GM21381 (cell line): ENCODE measurements at regions not wholly inside any gene's neighbourhood (a gene's known extent, or its start where the extent isn't known, plus 50 kb on each side); places are given as distances from the start of the nearest gene placed in this dataset.
"Not testable (repeated sequence)": the region's sequence is repeated elsewhere in the genome, so short reads cannot be mapped to it uniquely, and the experiment has no call there.

Experiments used
- ATAC-seq: cut with Tn5 transposase; IDR thresholded peaks from one replicate; pipeline ENCODE4 v1.9.1; 2021; ENCODE audit warnings: mild to moderate bottlenecking, moderate library complexity; ENCODE audit not compliant: unreplicated experiment

GRCh38 chr9:41019858-41020562, 108.5 kb downstream of the FOXD4L6 start:
- not testable (repeated sequence) for ATAC-seq

GRCh38 chr9:41018948-41019347, 109.5 kb downstream of the FOXD4L6 start:
- ATAC-seq, result not testable (repeated sequence)

- not testable (repeated sequence) for ATAC-seq
Observed at GRCh38 chr9:41016699-41017098, 111.8 kb downstream of the FOXD4L6 start.

- ATAC-seq, result not testable (repeated sequence)
Observed at GRCh38 chr9:40999952-41000700, 128.4 kb downstream of the FOXD4L6 start.

DNA sequence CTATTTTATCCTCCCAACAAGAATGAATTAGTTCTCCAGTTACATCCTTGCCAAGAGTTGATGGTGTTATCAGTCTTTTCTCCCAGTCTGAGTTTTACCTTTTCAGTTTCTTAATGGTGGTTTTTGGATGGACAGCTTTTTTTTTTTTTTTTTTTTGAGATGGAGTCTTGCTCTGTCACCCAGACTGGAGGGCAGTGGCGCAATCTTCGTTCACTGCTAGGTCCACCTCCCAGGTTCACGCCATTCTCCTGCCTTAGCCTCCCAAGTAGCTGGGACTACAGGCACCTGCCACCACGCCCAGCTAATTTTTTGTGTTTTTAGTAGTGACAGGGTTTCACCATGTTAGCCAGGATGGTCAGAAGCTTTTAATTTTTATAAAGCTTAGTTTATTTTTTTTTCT, 133.0 kb downstream of the FOXD4L6 start:
- ATAC-seq, result not testable (repeated sequence)

DNA sequence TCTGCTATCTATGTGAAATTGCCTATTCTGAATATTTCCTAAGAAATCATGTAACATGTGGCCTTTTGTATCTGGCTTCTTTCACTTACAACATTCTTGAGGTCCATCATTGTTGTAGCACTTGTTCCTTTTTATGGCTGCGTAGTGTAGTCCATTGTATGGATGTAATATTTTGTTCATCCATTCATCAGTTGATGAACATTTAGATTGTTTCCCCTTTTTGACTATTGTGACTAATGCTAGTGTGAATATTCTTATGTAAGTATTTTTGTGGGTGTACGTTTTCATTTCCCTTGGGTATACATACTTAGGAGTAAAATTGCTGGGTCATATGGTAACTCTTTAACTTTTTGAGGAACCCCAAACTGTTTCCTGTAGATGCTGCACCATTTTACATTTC, 134.6 kb downstream of the FOXD4L6 start:
- ATAC-seq, result not testable (repeated sequence)

DNA sequence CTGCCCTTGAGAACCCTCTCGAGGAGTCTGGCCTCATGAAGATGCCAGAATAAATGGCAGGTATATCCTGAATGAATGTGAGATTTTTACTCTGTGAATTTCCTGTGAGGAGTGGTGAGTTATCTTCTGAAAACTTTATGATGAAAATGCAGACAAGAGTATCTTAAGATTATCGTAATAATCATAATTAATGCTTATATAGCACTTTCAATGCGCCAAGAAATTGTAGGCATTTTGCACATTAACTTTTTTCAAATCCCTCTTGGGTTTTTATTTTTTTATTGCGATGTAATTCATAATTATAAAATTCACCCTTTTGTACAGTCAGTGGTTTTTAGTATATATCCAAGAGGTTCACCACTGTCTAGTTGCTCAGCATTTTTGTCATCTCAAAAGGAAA, 135.1 kb downstream of the FOXD4L6 start:
- not testable (repeated sequence) for ATAC-seq

DNA sequence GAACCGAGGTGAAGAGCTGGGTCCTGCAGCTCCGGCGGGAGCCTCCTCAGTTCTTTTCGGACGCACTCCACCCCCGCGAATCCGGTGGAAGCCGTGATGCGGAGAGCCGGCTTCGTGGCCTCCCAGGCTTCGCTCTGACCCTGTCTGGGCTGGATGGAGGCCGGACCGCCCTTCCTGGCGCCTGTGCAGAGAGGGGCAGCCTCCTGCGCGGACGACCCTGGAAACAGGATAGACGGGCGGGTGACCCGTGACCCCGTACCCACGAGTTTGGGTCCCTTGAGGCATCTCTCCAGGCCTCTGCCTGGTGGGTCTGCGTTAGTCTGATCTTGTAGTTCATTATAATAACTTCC, 136.0 kb downstream of the FOXD4L6 start:
- peak; percentile 35 for ATAC-seq

DNA sequence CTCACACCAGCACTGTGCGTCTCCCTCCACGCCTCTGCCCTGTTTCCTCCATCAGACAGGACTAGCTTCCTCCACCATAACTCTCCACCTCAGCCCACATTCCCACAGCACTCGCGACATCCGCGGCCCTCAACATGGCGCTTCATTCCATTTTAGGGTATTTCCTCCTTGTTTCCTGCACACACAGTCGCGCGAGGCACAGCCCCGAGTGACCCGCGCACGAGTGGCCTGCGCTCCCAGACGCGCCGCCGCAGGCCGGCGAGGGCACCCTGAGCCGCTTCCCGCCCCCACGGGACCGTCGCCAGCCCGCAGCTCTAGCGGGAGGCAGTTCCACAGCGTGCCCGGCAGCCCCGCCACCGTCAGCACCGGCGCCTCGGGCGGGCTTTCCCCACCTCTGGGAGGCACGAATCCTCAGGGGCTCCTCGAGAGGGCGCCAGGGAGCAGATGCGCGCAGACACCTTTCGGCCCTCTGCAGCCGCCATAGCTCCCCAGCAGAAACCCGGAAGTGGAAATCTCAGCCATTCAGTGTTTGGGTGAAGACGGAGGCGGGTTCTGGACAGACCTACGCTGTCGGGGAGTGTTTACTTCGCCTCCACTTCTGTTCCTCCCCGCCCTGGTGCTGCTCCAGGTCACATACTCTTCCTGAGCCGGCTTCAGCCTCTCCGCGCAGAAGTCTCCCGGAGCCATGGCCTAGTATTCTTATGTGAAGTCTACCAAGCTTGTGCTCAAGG, 136.6 kb downstream of the FOXD4L6 start:
- ATAC-seq, result peak; percentile 100

DNA sequence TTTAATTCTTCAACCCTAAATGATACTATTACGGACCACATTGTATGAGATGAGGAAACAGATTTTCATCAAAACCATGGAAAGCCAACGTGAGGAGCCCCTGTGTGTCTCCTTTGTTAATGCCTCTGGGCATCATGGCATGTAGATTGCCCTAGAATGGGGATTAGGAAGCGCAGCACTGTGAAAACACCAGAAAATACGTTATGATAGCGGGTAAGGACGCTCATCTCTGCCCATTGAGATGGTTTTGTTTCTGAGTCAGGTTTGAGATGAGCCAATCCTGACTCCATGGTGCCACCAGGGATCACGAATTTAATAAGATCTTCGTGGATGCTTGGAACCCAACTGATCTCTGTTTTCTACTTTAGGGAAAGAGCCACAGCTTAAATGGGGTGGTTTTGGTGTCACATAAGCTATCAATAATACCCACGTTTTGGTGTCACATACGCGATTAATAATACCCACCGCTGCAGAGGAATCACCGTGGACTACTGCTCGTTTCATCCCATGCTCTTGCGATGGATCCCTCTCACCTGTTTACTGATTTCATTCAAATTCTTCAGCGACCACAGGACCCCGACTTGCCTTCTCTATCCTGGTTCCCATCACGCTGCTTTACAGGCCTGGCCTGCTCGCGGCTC, 137.3 kb downstream of the FOXD4L6 start:
- not testable (repeated sequence) for ATAC-seq

- not testable (repeated sequence) for ATAC-seq
Observed at GRCh38 chr9:40986332-40986731, 142.1 kb downstream of the FOXD4L6 start.

DNA sequence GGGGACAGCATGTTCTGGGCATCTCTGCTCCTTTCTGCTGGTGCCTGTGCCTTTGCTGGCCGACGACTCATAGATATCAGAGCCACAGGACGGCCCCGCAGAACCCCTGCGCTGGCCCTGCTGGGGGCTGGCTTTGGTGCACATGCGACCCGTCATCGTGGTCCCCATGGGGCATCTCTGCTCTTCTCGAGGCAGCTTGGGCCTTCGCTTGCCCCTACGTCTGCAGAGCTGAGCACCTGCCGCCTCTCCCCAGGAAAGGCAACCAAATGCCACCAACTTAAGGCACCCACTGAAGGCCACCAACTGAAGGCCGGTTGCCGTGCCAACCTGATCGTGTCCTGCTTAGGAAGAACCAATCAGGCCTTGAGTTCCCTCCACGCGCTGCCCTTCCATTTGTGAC, 153.1 kb downstream of the FOXD4L6 start:
- not testable (repeated sequence) for ATAC-seq

- not testable (repeated sequence) for ATAC-seq
Observed at GRCh38 chr9:40974912-40975311, 153.6 kb downstream of the FOXD4L6 start.

DNA sequence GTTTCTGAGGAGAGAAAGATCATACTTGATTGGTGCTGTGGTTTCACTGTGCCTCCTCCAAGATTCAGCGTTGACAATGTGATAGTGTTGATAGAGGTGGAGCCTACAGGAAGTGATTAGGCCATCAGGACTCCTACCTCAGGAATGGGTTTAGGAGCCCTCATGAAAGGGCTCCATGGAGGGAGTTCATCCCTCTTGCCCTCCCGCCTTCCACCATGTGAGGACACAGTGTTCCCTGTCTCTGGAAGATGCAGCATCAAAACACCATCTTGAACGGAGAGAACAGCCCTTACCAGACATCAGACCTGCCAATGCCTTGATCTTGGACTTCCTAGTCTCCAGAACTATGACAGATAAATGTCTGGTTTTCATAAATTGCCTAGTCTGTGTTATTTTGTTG, 156.7 kb downstream of the FOXD4L6 start:
- not testable (repeated sequence) for ATAC-seq

- ATAC-seq, result not testable (repeated sequence)
Observed at GRCh38 chr9:40970340-40970739, 158.1 kb downstream of the FOXD4L6 start.

- not testable (repeated sequence) for ATAC-seq
Observed at GRCh38 chr9:40962461-40962860, 166.0 kb downstream of the FOXD4L6 start.

DNA sequence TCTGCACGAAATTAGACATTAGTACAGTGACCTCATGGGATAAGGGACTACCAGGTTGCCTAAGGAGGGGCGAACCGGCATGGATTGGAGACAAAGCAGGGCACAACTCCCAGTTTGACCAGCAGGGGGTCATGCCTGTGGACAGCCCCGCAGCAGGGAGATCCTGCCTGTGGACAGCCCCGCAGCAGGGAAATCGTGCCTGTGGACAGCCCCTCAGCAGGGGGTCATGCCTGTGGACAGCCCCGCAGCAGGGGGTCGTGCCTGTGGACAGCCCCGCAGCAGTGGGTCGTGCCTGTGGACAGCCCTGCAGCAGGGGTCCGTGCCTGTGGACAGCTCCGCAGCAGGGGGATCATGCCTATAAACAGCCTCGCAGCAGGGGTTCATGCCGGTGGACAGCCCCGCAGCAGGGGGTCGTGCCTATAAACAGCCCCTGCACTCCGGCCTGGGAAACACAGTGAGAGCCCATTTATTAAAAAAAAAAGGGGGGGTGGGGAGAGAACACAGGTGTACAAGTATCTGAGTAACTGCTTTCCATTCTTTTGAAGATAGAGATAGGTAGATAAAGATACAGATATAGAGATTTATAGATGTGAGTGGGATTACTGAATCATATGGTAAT, 176.5 kb downstream of the FOXD4L6 start:
- not testable (repeated sequence) for ATAC-seq

- ATAC-seq, result not testable (repeated sequence)
Observed at GRCh38 chr9:40946228-40946627, 182.3 kb downstream of the FOXD4L6 start.

- ATAC-seq, result not testable (repeated sequence)
Observed at GRCh38 chr9:40942730-40943129, 185.8 kb downstream of the FOXD4L6 start.

- ATAC-seq, result not testable (repeated sequence)
Observed at GRCh38 chr9:40939888-40940209, 188.6 kb downstream of the FOXD4L6 start.
